ENCODE measurements at regions not wholly inside any gene's neighbourhood (a gene's known extent, or its start where the extent isn't known, plus 50 kb on each side); places are given as distances from the start of the nearest gene placed in this dataset.

GRCh38 chr5:128885649-128886255, 79.5 kb upstream of the SLC27A6 start:
- DNase-seq (ENCODE audit: low read depth, low spot score), result no peak

DNA sequence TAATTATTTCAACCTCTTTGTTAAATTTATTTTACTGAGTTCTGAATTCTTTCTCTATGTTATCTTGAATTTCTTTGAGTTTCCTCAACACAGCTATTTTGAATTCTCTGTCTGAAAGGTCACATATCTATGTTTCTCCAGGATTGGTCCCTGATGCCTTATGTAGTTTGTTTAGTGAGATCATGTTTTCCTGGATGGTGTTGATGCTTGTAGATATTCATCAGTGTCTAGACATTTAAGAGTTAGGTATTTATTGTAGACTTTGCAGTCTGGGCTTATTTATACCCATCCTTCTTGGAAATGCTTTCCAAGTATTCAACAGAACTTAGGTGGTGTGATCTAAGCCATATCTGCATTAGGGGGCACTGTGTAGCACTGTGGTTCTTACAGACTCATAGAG, 70.2 kb upstream of the SLC27A6 start:
- DNase-seq (ENCODE audit: low read depth, low spot score), result no peak

- DNase-seq (ENCODE audit: low read depth, low spot score), result no peak
Observed at GRCh38 chr5:128896675-128897074, 68.6 kb upstream of the SLC27A6 start.

GRCh38 chr5:128903550-128903949, 61.7 kb upstream of the SLC27A6 start:
- DNase-seq (ENCODE audit: low read depth, low spot score), result no peak

DNA sequence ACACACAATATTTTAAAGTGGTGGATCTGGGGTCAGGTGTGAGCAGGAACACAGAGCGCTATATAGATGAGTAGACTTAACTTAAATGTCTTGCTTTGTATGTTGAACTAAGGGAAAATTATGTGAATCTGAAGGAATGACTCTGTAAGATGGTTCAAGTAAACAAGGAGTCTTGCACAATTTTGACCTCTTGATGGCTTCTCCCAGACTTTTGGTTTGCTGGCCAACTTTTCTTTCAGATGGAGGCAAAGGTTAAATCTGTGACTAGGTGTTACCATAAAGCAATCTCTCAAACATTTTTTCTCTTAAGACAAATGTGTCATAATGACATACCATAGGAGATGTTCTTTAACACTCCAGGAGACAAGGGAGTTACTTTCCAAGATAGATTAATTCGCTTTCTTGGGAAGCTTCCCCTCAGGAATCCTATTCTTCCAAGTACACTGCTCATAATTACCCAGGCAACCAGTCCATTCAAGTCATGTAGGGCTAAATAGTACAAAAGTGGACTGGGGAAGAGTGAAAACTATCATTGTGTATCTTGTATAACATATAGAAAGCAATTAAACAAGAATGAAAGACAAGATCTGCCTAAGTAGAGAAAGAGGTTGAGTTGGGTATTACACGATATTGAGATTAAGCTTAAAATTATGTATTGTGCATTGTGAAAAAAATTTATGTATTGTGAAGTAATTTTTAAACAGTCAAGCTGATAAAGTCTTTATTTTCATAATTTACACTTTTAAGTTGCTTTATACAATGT, 60.3 kb upstream of the SLC27A6 start:
- no peak for DNase-seq (ENCODE audit: low read depth, low spot score)

GRCh38 chr5:128905568-128906110, 59.6 kb upstream of the SLC27A6 start:
- DNase-seq (ENCODE audit: low read depth, low spot score), result peak; percentile 3

DNA sequence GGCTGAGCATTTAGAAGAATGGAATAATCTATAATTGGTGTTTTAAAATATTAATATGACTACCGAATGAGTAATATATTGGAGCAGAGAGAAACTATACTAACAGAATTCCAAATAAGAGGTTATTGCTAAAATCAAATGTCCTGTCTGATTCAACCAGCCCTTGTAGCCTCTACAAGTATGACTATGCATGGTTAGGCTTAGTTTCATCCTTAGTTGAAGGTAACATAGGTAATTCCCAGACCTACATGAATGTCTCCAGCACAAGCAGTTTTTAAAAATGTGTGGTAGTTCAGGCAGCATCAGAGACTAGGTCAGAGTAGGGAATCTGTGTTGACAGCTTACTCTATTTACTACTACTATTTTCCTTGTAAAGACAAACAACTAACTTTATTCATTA, 51.7 kb upstream of the SLC27A6 start:
- DNase-seq (ENCODE audit: low read depth, low spot score), result no peak
